ENCODE measurements at regions not wholly inside any gene's neighbourhood (a gene's known extent, or its start where the extent isn't known, plus 50 kb on each side); places are given as distances from the start of the nearest gene placed in this dataset.

- no peak overlapping the region for H3K4me3 ChIP-seq (ENCODE audit: low read depth, low read length)
- no peak for DNase-seq (ENCODE audit: low read depth)
- TF ChIP-seq POLR2A (IDR thresholded peaks at IDR 0.05; ENCODE audit: extremely low read depth, insufficient read length) (no peak), MYC (IDR thresholded peaks at IDR 0.05; ENCODE audit: low read depth, low read length) (no peak), MAX (IDR thresholded peaks at IDR 0.05; ENCODE audit: low read depth, low read length) (no peak)
- TF ChIP-seq, protein P1, sequence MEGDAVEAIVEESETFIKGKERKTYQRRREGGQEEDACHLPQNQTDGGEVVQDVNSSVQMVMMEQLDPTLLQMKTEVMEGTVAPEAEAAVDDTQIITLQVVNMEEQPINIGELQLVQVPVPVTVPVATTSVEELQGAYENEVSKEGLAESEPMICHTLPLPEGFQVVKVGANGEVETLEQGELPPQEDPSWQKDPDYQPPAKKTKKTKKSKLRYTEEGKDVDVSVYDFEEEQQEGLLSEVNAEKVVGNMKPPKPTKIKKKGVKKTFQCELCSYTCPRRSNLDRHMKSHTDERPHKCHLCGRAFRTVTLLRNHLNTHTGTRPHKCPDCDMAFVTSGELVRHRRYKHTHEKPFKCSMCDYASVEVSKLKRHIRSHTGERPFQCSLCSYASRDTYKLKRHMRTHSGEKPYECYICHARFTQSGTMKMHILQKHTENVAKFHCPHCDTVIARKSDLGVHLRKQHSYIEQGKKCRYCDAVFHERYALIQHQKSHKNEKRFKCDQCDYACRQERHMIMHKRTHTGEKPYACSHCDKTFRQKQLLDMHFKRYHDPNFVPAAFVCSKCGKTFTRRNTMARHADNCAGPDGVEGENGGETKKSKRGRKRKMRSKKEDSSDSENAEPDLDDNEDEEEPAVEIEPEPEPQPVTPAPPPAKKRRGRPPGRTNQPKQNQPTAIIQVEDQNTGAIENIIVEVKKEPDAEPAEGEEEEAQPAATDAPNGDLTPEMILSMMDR (IDR thresholded peaks at IDR 0.05; ENCODE audit: low read depth, low read length), result no peak
Observed at GRCh38 chr5:51821697-51822096, 438.4 kb downstream of the ISL1 start.

DNA sequence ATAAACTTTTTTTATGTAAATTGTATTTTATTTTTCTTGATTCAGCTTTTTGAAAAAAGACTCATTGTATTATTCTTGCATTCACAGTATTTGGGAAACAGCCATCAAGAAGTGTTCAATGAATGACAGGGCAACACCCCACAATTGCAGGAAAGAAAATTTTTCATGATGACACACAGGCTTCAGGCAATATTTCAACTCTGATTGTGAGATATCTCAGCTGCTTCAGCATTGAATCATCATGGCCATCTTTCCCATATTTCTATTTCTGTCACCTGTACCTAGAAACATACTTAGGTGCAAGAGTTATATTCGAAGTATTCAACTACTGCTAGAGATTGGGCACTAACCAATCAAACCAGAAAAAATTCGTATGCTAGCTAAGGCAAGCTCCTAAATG, 446.0 kb downstream of the ISL1 start:
- H3K4me3 ChIP-seq (ENCODE audit: low read depth, low read length), result no peak overlapping the region
- TF ChIP-seq POLR2A (IDR thresholded peaks at IDR 0.05; ENCODE audit: extremely low read depth, insufficient read length) (no peak), MYC (IDR thresholded peaks at IDR 0.05; ENCODE audit: low read depth, low read length) (no peak), MAX (IDR thresholded peaks at IDR 0.05; ENCODE audit: low read depth, low read length) (no peak)
- TF ChIP-seq, protein P1 (IDR thresholded peaks at IDR 0.05; ENCODE audit: low read depth, low read length), result no peak
- no peak for DNase-seq (ENCODE audit: low read depth)

GRCh38 chr5:51829691-51830090, 446.4 kb downstream of the ISL1 start:
- H3K4me3 ChIP-seq (ENCODE audit: low read depth, low read length), result no peak overlapping the region
- no peak for DNase-seq (ENCODE audit: low read depth)
- TF ChIP-seq POLR2A (IDR thresholded peaks at IDR 0.05; ENCODE audit: extremely low read depth, insufficient read length) (no peak), MAX (IDR thresholded peaks at IDR 0.05; ENCODE audit: low read depth, low read length) (no peak), MYC (IDR thresholded peaks at IDR 0.05; ENCODE audit: low read depth, low read length) (no peak)
- TF ChIP-seq, protein P1 (IDR thresholded peaks at IDR 0.05; ENCODE audit: low read depth, low read length), result no peak

GRCh38 chr5:51832934-51833470, 449.8 kb downstream of the ISL1 start:
- no peak overlapping the region for H3K4me3 ChIP-seq (ENCODE audit: low read depth, low read length)
- DNase-seq (ENCODE audit: low read depth), result no peak
- TF ChIP-seq MYC (IDR thresholded peaks at IDR 0.05; ENCODE audit: low read depth, low read length), result no peak
- no peak for TF ChIP-seq POLR2A (IDR thresholded peaks at IDR 0.05; ENCODE audit: extremely low read depth, insufficient read length)
- TF ChIP-seq, protein P1 (IDR thresholded peaks at IDR 0.05; ENCODE audit: low read depth, low read length), result no peak
- TF ChIP-seq MAX (IDR thresholded peaks at IDR 0.05; ENCODE audit: low read depth, low read length), result no peak

GRCh38 chr5:51838459-51838858, 455.2 kb downstream of the ISL1 start:
- no peak overlapping the region for H3K4me3 ChIP-seq (ENCODE audit: low read depth, low read length)
- TF ChIP-seq MAX (IDR thresholded peaks at IDR 0.05; ENCODE audit: low read depth, low read length) (no peak), POLR2A (IDR thresholded peaks at IDR 0.05; ENCODE audit: extremely low read depth, insufficient read length) (no peak), MYC (IDR thresholded peaks at IDR 0.05; ENCODE audit: low read depth, low read length) (no peak)
- TF ChIP-seq, protein P1 (IDR thresholded peaks at IDR 0.05; ENCODE audit: low read depth, low read length), result no peak
- DNase-seq (ENCODE audit: low read depth), result no peak

All from NB4 (cell line).